ENCODE measurements at regions not wholly inside any gene's neighbourhood (a gene's known extent, or its start where the extent isn't known, plus 50 kb on each side); places are given as distances from the start of the nearest gene placed in this dataset.

DNA sequence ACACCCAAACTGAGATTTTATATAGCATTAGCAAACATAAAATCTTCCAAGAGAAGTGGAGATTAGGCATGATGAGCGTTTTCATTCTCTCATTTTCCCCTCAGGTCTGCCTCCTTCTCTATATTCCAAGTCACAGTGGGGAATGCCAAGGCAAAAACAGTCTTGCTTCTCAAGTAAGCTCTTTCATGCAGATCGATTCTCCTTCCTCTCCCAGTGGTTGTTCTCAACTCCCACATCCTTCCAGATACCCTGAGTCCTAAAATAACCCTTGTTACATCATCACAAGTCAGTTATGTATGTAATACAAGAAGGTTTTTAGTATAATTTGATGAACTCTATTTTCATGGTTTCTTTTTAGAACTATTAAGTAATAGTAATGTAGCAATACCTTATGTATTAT, 150.6 kb downstream of the TXNL1 start:
- TF ChIP-seq, protein P1, sequence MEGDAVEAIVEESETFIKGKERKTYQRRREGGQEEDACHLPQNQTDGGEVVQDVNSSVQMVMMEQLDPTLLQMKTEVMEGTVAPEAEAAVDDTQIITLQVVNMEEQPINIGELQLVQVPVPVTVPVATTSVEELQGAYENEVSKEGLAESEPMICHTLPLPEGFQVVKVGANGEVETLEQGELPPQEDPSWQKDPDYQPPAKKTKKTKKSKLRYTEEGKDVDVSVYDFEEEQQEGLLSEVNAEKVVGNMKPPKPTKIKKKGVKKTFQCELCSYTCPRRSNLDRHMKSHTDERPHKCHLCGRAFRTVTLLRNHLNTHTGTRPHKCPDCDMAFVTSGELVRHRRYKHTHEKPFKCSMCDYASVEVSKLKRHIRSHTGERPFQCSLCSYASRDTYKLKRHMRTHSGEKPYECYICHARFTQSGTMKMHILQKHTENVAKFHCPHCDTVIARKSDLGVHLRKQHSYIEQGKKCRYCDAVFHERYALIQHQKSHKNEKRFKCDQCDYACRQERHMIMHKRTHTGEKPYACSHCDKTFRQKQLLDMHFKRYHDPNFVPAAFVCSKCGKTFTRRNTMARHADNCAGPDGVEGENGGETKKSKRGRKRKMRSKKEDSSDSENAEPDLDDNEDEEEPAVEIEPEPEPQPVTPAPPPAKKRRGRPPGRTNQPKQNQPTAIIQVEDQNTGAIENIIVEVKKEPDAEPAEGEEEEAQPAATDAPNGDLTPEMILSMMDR (IDR thresholded peaks at IDR 0.05; ENCODE audit: insufficient read depth, low read length, poor library complexity, severe bottlenecking): no peak
- TF ChIP-seq EZH2phosphoT487 (conservative IDR thresholded peaks at IDR 0.05; ENCODE audit: low read length): no peak

Data from SU-DHL-6 (cell line).